Activated T-cell treated with anti-CD3 and anti-CD28 coated beads, Interleukin-2, amount 50 U/mL, for 72 hours (primary cell): ENCODE measurements at regions not wholly inside any gene's neighbourhood (a gene's known extent, or its start where the extent isn't known, plus 50 kb on each side); places are given as distances from the start of the nearest gene placed in this dataset.
A peak's percentile ranks its signal among the peaks of the same experiment; 100 is the strongest.
"Not testable (repeated sequence)": the region's sequence is repeated elsewhere in the genome, so short reads cannot be mapped to it uniquely, and the experiment has no call there.

ENCODE experiments used
- ATAC-seq, 2 donors: fragments of 150-1000 bp; cut with Tn5 transposase; replicated peaks in 1 of 2; 2 replicates each; pipeline ENCODE4 v1.10.0; 2021; ENCODE audit warnings: moderate library complexity in 2 of 2, mild to moderate bottlenecking in 1 of 2
- DNase-seq, 2 donors: peaks; one replicate each; pipeline ENCODE4 v3.0.0; 2021 to 2022; ENCODE audit warnings: mixed read lengths in 1 of 2
- H3K27ac Mint-ChIP-seq: one replicate; pipeline ENCODE4 v1.8.0; 2022; ENCODE audit warnings: mild to moderate bottlenecking, moderate library complexity, mixed read lengths
- H3K27me3 Mint-ChIP-seq: one replicate; pipeline ENCODE4 v1.8.0; 2022; ENCODE audit warnings: low read depth, mixed read lengths
- H3K36me3 Mint-ChIP-seq, 2 donors: one replicate each; pipeline ENCODE4 v1.8.0; 2022; ENCODE audit warnings: mixed read lengths in 2 of 2, mild to moderate bottlenecking in 1 of 2; ENCODE audit not compliant: insufficient read depth in 2 of 2
- H3K4me1 Mint-ChIP-seq: one replicate; pipeline ENCODE4 v1.8.0; 2022; ENCODE audit warnings: low read depth, mixed read lengths
- H3K4me3 Mint-ChIP-seq, 2 donors: one replicate each; pipeline ENCODE4 v1.8.0; 2022; ENCODE audit warnings: mild to moderate bottlenecking in 2 of 2, mixed read lengths in 2 of 2, moderate library complexity in 2 of 2
- H3K9me3 Mint-ChIP-seq, 2 donors: one replicate each; pipeline ENCODE4 v1.8.0; 2022; ENCODE audit warnings: mixed read lengths in 2 of 2

GRCh38 chr14:105581551-105582341, 55.4 kb downstream of the TMEM121 start:
- DNase-seq: no peak
- no peaks in the 10 kb centered on the region for H3K4me1 Mint-ChIP-seq
- ATAC-seq: no peak
- H3K9me3 Mint-ChIP-seq: no peaks in the 10 kb centered on the region
- no peak overlapping the region for H3K27ac Mint-ChIP-seq
- H3K36me3 Mint-ChIP-seq: no peaks in the 10 kb centered on the region
- H3K4me3 Mint-ChIP-seq: no peak overlapping the region
- no peaks in the 10 kb centered on the region for H3K27me3 Mint-ChIP-seq

- Mint-ChIP-seq H3K9me3 (no peaks in the 10 kb centered on the region), H3K27me3 (no peaks in the 10 kb centered on the region), H3K36me3 (no peaks in the 10 kb centered on the region), H3K4me1 (no peaks in the 10 kb centered on the region), H3K4me3 (no peak overlapping the region), H3K27ac (peak overlapping the region; percentile 2)
- ATAC-seq (peak; percentile 29 to 42), DNase-seq (no peak)
These were observed 56.3 kb downstream of the TMEM121 start for GRCh38 chr14:105582639-105583038.

- not testable (repeated sequence) for H3K27me3 Mint-ChIP-seq, H3K36me3 Mint-ChIP-seq, DNase-seq, ATAC-seq, H3K4me3 Mint-ChIP-seq, H3K9me3 Mint-ChIP-seq, H3K4me1 Mint-ChIP-seq, H3K27ac Mint-ChIP-seq
These were observed 57.5 kb downstream of the TMEM121 start for GRCh38 chr14:105583914-105584313.

GRCh38 chr14:105585290-105585689, 58.9 kb downstream of the TMEM121 start:
- not testable (repeated sequence) for H3K9me3 Mint-ChIP-seq, H3K4me1 Mint-ChIP-seq, H3K27ac Mint-ChIP-seq, H3K27me3 Mint-ChIP-seq, DNase-seq, ATAC-seq, H3K4me3 Mint-ChIP-seq, H3K36me3 Mint-ChIP-seq

- not testable (repeated sequence) for H3K4me3 Mint-ChIP-seq, H3K27me3 Mint-ChIP-seq, H3K4me1 Mint-ChIP-seq, H3K27ac Mint-ChIP-seq, ATAC-seq, DNase-seq, H3K36me3 Mint-ChIP-seq, H3K9me3 Mint-ChIP-seq
These were observed 59.3 kb downstream of the TMEM121 start for GRCh38 chr14:105585722-105586121.

GRCh38 chr14:105586144-105586872, 59.9 kb downstream of the TMEM121 start:
- not testable (repeated sequence) for H3K9me3 Mint-ChIP-seq, H3K4me3 Mint-ChIP-seq, H3K4me1 Mint-ChIP-seq, H3K27ac Mint-ChIP-seq, H3K36me3 Mint-ChIP-seq, H3K27me3 Mint-ChIP-seq, DNase-seq
- peak in 1 of 2 donors; percentile 40 for ATAC-seq

- DNase-seq, H3K27ac Mint-ChIP-seq: not testable (repeated sequence)
These were observed 60.7 kb downstream of the TMEM121 start for GRCh38 chr14:105587034-105587433.

GRCh38 chr14:105587482-105588235, 61.3 kb downstream of the TMEM121 start:
- H3K27ac Mint-ChIP-seq, H3K9me3 Mint-ChIP-seq, H3K4me1 Mint-ChIP-seq, DNase-seq, H3K36me3 Mint-ChIP-seq, H3K4me3 Mint-ChIP-seq, H3K27me3 Mint-ChIP-seq, ATAC-seq: not testable (repeated sequence)

More at GRCh38 chr14:105587034-105587433, 60.7 kb downstream of the TMEM121 start:
- not testable (repeated sequence) for H3K4me1 Mint-ChIP-seq, H3K4me3 Mint-ChIP-seq, H3K36me3 Mint-ChIP-seq, ATAC-seq, H3K9me3 Mint-ChIP-seq, H3K27me3 Mint-ChIP-seq

- Mint-ChIP-seq H3K27me3 (no peaks in the 10 kb centered on the region), H3K36me3 (no peaks in the 10 kb centered on the region), H3K4me1 (no peaks in the 10 kb centered on the region), H3K27ac (no peak overlapping the region), H3K4me3 (no peak overlapping the region), H3K9me3 (no peaks in the 10 kb centered on the region)
- DNase-seq: no peak
- ATAC-seq: no peak
These were observed 62.0 kb downstream of the TMEM121 start for GRCh38 chr14:105588236-105588860.

- DNase-seq (no peak), ATAC-seq (peak; percentile 20 to 25)
- no peaks in the 10 kb centered on the region for H3K36me3 Mint-ChIP-seq
- H3K27ac Mint-ChIP-seq: no peak overlapping the region
- H3K4me3 Mint-ChIP-seq: no peak overlapping the region
- H3K9me3 Mint-ChIP-seq: no peaks in the 10 kb centered on the region
- H3K4me1 Mint-ChIP-seq: no peaks in the 10 kb centered on the region
- no peaks in the 10 kb centered on the region for H3K27me3 Mint-ChIP-seq
These were observed 63.0 kb downstream of the TMEM121 start for GRCh38 chr14:105589161-105589925.

- ATAC-seq, H3K9me3 Mint-ChIP-seq, H3K27me3 Mint-ChIP-seq, DNase-seq, H3K4me1 Mint-ChIP-seq, H3K27ac Mint-ChIP-seq, H3K4me3 Mint-ChIP-seq, H3K36me3 Mint-ChIP-seq: not testable (repeated sequence)
These were observed 63.5 kb downstream of the TMEM121 start for GRCh38 chr14:105589926-105590185.

GRCh38 chr14:105591052-105591451, 64.7 kb downstream of the TMEM121 start:
- H3K9me3 Mint-ChIP-seq: no peaks in the 10 kb centered on the region
- no peak overlapping the region for H3K4me3 Mint-ChIP-seq
- no peak for ATAC-seq
- H3K36me3 Mint-ChIP-seq: no peaks in the 10 kb centered on the region
- no peaks in the 10 kb centered on the region for H3K27me3 Mint-ChIP-seq
- no peak for DNase-seq
- no peak overlapping the region for H3K27ac Mint-ChIP-seq
- H3K4me1 Mint-ChIP-seq: no peaks in the 10 kb centered on the region
